H1 (cell line): ENCODE measurements at regions not wholly inside any gene's neighbourhood (a gene's known extent, or its start where the extent isn't known, plus 50 kb on each side); places are given as distances from the start of the nearest gene placed in this dataset.

Source experiments
- BACH1 ChIP-seq: IDR thresholded peaks from 2 replicates; pipeline ENCODE4 v1.6.1; 2012; ENCODE audit warnings: low read length, improper control_type of control experiment
- CTCF ChIP-seq, 3 experiments: IDR thresholded peaks; 1 replicate in 2 of 3; 2 replicates in 1 of 3; pipeline versions ENCODE4 v1.5.1 to v1.6.1; 2011; ENCODE audit warnings: low read length in 3 of 3, mild to moderate bottlenecking in 3 of 3, inconsistent platforms in 2 of 3, low read depth in 1 of 3, moderate library complexity in 1 of 3; ENCODE audit not compliant: insufficient read depth in 1 of 3; ENCODE audit errors: control extremely low read depth in 1 of 3
- SIRT6 ChIP-seq: IDR thresholded peaks from one replicate; pipeline ENCODE4 v1.7.1; 2012; ENCODE audit warnings: low read length, inconsistent platforms
- SIX5 ChIP-seq: IDR thresholded peaks from 2 replicates; pipeline ENCODE4 v1.6.1; 2011; ENCODE audit warnings: mild to moderate bottlenecking, low read depth, low read length
- SP1 ChIP-seq: IDR thresholded peaks from 2 replicates; pipeline ENCODE4 v1.6.1; 2011; ENCODE audit warnings: low read depth, low read length
- SRF ChIP-seq: IDR thresholded peaks from 2 replicates; pipeline ENCODE4 v1.6.1; 2011; ENCODE audit warnings: mild to moderate bottlenecking, low read depth, low read length, moderate library complexity

DNA sequence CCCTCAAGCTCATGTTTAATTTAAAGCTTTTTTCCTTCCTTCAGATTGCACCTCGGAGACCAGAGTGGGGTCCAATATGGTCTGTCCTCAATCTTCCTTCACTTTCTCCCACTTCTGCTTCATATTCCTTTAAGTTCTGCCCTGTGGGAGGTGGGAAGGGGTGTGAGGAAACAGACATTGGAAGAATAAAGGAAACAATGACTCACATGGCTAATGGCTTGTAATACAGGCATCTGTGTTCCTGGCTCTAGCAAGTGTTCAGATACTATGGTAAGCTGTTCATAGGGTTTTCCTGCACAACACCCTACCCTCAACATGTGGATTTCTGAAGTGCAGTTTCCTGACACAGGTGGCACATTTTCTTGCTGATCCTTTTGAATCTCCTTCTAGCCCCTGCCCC, 209.5 kb downstream of the PIK3C3 start (continued):
- no peak for TF ChIP-seq CTCF (IDR thresholded peaks at IDR 0.05; ENCODE audit: control extremely low read depth in 1 of 3, insufficient read depth in 1 of 3, low read depth in 1 of 3, low read length in 3 of 3)
- no peak for TF ChIP-seq SIRT6
- no peak for TF ChIP-seq SIX5
- TF ChIP-seq BACH1 = no peak
- no peak for TF ChIP-seq SP1
- no peak for TF ChIP-seq SRF
